ENCODE measurements at regions not wholly inside any gene's neighbourhood (a gene's known extent, or its start where the extent isn't known, plus 50 kb on each side); places are given as distances from the start of the nearest gene placed in this dataset.

DNA sequence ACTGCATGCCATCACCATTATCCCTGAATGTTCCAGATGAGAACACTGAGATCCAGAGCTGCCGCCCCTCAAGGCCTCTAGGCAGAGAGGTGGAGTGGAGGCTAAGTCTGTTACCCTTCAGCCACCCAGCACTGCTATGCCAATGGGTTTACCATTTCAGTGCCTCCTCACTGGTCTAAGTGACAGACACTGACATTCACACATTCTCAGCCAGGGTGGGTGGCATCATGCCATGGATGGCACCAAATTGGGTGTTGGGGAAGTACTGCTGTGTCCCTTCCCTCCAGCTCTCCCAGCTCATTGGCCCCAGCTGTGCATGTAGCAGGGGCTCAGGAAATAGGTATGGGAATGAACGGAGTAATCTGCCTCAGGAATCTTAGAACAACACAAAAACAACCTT is 96.8 kb upstream of the PLET1 start:
- DNase-seq, result no peak

DNA sequence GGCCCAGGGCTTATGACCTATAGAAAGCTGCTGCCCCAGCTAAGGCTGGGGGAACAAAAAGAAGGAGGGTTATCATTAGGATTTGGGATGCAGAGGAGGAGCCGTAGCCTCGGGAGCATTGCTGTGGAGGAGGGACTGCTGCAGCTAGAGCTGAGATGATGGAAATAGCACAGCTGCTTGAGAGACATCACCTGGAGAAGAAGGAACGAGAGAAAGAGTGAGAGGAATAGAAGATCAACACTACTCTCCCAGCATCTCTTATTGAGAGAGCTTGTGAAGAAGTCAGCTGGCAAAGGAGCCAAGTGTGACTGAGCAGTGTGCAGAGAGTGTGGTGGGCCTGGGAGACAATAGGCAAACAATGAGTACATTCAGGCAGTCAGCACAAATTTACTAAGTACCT is 100.7 kb upstream of the PLET1 start:
- no peak for DNase-seq

DNA sequence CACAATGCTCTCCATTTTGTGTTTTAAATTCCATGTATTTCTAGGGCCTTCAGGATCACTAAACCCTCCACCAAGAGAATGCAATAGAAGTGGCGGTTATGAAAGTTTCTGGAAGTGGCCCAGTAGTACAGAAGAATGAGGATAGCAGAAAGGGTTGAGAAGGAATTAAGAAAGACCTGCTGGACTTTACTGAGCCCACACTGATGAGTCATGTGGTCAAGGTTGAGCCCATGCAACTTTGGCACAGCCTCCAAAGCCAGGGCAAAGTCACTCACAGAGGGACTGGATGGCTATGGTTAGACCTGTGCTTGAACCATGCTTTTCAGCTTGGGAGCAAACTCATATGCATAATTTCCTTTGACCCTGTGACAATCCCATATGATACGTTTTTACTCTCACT is 102.9 kb upstream of the PLET1 start:
- DNase-seq, result no peak

DNA sequence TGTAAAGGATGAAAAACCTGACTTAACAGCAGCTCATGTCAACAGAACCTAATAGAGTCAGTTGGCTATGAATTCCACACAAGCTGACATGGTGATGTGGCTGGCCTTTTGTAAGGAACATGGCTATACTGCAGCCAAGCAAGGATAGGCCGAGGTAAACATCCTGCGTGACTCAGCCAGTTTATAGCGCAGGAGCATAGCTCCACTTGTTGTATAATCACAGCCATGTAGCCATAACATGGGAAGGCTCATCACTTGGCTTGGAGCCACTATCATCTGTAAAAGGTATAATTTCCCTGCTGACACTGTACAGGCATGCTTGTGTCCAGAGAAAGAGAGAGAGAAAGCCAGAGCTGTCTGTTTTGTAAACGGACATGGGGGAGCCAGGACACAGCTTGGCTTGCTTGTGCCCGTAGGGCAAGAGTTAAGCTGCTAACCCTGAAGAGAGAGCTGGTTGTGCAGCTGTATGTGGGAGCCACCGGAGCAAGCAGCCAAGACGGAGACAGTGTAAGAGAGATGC is 104.4 kb upstream of the PLET1 start:
- no peak for DNase-seq

DNA sequence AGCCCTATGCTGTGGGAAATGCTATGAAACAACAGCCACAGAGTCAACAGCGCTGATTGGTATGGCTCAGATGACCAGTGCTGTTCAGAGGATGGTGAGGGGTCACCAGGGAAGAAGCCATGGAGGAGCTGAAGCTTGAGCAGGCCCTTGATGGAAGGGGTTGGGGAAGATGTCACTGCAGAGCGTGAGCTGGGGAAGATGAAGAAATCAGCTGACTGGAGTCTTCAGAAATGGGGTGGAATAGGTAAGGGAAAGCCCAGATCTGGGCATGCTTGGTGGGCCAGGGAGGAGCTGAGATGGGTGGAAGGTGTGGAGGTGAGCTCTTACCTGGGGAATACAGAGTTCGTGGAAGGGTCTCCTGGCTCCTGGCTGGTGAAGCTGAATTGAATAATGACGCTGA is 105.4 kb upstream of the PLET1 start:
- no peak for DNase-seq

DNA sequence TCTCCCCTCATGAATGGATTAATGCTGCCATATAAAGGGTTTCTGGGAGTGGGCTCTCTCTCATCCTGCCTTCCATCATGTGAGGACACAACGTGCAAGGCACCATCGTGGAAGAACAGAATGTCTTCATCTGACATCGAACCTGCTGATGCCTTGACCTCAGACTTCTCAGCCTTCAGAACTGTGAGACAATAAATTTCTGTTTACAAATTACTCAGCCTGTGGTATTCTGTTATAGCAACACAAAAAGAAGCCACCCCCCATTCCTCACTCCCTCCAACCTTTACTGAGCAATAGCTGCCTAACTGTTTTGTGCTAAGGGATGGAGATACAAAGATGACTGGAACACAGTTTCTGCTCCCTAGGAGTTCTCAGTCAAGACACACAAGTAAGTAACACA is 106.1 kb upstream of the PLET1 start:
- DNase-seq, result no peak

DNA sequence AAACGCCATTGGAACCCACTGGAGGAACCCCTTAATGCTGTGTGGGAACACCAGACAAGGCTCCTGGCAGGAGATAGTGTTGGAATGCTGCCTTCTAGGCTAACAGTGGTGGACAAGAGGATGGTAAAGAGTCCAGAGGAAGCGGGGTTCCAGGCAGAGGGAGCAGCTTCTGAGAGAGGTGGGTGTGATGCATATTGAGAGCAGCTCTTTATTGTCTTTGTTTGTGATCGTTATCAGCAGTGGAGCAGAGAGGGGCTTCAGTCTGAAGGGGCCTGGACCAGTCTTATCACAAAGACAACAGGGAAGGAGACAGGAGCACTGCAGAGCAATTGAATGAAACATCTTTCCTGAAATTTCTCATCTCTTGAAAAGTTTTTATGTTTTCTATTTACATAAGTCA is 106.8 kb upstream of the PLET1 start:
- no peak for DNase-seq

DNA sequence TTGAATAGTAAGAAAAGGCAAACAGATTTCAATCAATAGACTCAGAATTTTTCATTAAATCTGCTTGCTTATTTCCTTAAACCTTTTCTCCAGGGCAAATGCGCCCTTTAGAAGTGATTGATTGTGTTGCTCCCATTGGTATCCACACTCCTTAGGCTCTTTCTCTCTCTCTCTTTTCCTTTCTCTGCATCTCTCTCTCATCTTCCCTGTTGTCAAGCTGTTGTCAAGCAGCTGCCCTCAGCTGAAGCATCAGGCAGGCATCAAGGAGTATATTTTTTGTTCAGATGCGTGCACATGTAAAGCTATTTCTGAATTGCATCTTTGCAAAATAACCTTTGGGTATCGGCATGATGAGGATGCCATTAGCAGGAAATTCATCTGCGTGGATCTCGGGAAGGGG is 107.2 kb upstream of the PLET1 start:
- no peak for DNase-seq

DNA sequence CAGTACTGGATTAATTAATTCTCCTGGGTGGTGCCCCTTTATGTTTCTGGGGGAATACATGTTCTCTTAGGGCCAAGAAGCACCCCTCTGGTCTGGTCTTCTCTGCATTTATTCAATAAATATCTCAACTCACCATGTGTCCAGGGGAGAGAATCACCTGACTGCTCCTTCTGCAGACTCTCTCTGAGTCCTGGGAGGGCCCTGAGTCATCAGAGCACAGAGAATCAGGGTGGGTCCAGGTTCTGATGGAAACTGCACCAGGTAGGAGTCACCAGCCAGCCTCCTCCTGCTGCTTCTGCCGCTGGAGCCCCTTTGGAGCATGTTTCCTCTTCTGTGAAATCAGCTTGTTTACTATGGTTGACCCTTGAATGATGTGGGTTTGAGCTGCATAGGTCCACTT is 107.7 kb upstream of the PLET1 start:
- DNase-seq, result no peak

DNA sequence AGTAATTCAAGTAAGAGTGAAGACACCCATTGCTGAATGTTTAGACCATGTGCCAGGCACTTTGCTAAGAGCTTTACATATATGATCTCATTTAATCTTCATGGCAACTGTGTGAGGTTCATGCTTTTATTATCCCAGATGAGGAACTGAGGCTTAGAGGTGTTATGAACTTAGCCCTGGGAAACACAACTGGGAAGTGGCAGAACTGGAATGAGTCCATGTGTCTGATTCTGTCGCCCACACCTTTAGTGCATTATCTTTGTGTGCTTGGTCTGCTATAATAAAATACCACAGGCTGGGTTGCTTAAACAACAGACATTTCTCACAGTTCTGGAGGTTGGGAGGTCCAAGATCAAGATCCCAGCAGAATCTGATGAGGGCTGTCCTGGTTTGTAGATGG is 108.7 kb upstream of the PLET1 start:
- no peak for DNase-seq

DNA sequence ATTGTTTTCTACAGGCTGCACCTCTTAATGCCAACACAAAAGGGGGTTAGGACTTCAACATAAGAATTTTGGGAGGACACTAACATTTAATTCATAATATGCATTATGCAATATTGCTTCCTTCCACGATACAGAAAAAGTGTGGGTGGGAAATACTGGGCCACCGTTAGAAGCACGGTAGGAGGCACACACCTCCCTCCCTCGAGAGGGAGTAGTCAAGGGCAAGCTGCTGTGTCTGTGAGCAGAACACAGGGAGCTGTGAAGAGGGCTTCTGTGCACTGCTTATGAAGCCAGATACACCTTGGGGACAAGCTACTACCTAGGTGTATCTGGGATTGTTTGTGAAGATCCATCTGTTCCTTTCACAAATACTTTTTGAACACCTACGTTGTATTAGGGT is 109.3 kb upstream of the PLET1 start:
- DNase-seq, result no peak

DNA sequence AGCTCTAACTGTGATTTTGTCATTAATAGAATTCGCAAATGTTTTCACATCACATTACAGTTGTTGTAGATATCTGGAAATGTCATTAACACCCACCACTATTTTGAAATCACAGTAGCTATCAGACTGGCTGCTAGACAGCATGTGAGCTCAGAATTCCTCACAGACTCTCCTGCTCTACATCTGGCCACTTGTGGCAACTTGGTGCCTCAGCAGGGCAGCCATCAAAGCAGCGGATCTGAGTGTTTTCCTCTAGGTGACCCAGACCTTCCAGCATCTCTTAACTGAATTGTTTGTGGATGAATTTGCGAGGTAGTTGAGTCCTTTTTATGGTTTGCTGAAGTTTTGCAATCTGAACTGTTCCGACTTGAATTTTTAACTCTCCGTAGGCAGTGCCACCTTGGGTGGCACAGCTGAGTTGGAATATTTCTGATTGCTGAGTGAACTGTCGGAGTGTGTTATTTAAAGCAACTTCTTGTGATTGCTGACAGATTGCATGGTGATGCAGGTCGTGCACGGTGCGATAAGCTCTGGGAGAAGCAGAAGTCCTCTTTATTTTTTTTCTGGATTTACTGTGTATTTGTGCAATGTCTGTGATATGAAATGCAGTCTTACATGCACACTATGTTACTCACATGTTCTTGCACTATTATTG is 114.0 kb upstream of the PLET1 start:
- no peak for DNase-seq

DNA sequence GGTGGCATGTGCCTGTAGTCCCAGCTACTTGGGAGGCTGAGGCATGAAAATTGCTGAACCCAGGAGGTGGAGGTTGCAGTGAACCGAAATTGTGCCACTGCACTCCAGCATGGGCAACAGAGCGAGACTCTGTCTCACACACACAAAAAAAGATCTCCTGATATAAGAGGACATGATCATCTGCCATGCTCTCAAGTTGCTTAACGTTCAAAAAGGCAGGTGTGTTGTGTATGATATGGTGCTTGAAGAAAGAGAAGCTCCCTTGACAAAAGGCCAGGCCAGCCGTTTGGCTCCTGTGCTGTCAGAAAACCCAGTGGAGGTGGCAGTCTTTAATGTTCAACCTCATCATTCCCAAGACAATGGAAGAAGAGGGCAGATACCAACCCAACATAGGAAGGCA is 117.3 kb upstream of the PLET1 start:
- no peak for DNase-seq

DNA sequence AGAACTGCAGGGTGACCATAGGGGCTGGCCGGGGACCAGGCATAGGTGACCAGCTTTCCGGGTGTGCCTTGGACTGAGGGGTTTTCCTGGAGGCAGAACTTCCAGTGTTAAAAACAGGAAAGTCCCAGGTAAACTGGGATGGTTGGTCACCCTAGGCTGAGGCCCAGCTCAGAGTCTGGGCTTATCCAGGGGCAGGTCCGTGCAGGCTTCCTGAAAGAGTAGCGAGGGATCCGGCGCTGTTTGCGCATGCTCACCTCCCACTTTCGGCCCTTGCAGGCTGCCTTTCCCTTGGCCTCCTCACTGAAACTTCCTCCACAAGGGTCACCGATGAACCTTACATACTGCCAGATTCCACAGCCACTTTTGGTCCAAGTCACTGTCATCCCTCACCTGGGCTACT is 119.8 kb upstream of the PLET1 start:
- DNase-seq, result no peak

DNA sequence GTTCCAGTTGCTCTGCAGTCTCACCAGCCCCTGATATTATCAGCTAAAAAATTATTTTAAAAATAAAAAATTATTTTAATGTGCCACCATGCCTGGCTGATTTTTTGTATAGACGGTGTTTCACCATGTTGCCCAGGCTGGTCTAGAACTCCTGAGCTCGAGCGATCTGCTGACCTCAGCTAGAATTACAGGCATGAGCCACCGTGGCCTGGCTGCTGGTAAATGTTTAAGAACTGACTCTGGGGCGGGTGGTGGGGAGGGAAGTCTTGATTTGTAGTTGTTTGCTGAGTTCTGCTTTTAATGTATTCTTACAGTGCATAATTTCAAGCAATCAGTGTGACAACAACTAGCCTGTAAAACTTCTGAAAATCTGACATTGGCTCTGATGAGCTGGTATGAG is 120.9 kb upstream of the PLET1 start:
- DNase-seq, result no peak

DNA sequence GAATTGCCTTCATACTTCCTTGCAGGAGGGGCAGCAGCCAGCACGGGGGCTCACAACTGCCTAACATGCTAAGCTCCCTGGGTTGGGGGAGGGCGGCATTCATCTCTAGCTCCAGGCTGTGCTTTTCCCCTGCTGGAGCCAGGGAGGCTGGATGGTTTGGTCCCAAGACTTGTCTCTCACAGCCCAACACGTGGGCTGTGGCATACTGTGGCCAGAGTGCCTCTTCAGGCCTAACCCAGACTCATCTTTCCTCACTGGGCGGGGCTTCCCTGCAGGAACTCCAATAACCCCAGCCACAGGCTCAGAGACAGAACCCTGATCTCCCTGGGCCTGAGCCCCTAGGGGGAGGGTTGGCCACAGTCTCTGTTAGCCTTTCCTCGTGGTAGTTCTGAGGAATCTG is 121.9 kb upstream of the PLET1 start:
- no peak for DNase-seq

DNA sequence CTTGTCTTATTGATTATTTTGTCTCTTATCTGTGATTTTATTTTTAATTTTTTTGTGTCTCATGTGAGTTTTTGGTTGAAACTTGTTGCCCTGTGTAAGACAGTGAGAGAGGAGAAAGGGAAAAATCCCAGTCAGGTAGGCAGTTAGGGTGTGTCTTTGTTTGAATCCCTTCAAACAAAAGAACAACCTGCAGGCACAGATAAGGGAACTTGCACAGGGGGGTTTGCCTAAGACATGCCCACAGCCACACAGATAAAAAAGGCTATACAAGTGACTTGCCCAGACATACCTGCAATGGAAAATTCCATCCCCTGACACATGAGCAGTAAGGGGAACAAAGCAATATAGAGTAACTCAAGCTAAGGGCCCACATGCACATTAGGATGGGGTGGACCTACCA is 127.8 kb upstream of the PLET1 start:
- peak; percentile 46 for DNase-seq

DNA sequence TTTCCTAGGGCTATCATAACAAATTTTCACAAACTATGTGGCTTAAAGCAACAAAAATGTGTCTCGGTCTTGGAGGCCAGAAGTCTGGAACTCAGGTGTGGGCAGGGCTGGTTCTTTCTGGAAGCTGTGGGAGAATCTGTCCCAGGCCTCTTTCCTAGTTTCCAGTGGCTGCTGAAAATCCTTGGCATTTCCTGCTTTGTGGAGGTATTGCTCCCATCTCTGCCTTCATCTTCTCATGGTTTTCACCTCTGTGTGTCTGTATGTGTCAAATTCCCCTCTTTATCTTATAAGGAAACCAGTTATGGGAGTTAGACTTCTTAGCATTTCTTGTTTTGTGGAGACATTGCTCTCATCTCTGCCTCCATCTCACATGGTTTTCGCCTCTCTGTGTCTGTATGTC is 130.4 kb upstream of the PLET1 start:
- no peak for DNase-seq

DNA sequence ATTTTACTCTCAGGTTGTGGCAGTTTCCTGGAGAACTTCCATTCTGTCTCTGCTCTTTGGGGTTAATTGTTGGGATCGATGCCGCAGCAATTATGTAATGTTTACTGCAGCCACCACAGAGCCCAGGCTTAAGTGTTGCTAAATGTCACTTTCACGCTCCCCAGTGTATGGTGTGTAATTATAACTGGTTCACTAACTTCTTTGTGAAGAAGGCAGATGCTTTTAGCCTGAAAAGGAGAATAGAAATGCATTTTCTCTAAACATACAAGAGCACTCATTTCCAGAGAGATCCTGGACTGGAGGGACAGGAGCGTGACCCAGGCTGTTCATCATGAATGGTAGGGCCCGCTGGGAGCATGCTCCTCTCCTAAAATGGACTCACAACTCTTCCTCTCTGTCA is 132.2 kb upstream of the PLET1 start:
- DNase-seq, result no peak

DNA sequence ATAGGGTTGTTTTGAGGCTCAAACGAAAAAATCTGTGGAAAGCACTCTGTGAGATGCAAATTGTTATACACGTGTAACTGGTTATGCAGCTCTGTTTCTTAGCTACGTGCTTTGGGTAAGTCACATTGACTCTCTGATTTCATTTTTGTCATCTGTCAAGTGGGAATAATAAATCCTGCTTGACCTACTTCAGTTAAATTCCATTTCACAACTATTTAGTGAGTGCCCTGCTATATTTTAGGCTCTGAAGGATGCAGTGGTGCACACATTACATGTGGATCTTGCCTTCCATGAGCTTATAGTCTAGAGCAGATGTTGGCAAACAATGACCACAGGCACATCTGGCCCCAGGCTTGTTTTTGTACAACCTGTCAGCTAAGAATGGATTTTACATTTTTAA is 133.6 kb upstream of the PLET1 start:
- no peak for DNase-seq

DNA sequence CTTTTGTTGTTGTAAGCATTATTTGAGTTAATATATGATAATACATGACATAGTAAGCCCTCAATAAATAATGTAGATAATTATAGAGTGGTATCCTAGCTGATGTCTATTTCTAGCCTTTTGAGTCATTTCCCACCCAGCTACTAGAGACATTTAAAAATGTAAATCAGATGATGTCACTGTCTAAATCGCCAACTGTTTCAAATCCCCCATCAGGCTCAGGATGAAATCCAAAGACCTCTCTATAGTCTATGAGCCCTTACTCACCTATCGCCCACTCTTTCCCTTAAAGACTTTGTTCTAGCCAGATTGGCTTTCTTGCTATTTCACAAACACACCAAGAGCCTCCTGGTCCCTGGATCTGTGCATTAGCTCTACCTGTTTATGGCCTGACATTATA is 135.4 kb upstream of the PLET1 start:
- DNase-seq, result no peak

DNA sequence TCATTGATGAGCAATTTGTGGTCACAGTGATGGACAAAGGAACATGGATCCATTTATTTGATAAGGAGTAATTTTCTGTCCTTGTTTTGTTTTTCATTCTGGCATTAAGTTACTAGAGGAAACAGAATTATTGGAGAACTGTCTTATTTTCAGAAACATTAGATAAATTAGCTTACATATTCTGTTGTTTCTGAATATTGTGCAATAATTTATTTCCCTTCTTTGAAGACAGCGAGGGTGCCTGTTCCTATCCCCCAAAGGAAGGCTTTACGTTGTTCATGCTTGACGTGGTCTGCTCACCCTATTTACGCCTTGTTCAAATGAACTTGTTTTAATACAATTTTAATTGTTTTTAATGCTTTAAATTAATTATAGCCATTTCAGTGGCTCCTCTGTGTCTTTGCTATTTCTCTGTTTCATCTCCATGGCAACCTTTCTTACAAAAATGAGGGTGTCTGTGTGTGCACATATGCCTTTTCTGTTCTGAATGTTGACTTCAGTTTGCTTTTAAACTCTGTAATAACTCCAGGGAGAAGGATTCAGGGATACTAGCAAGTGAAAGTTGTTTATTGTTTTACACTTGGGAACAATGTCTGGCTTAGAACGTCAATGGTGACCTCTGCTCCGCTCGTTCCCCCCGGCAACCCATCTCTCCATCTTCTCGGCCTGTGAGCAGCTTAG is 138.3 kb upstream of the PLET1 start:
- DNase-seq, result no peak

DNA sequence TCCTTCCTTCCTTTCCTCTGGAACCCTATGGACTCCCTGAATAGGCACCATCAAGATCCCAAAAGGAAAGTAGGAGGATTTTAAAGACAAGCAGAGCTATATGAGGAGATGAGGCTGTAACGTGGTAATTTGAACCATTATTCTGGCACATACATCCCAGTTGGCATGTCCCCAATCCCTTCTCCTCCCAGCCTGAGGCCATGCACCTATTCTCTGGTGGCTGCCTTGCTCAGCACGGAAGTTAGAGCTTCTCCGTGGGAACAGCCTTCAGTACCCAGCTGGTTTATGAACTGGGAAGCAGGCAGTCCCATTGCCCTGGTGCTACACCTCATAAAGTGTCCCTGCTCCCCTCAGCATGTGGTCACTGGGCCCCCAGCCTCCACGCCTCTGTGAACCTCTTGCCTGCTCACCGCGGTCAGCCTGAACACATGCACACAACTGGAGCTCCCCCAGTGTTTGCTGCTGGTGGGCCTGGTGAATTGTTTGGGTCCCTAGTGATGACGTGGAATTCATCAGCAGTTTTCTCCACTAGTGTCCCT is 139.9 kb upstream of the PLET1 start:
- DNase-seq, result no peak

DNA sequence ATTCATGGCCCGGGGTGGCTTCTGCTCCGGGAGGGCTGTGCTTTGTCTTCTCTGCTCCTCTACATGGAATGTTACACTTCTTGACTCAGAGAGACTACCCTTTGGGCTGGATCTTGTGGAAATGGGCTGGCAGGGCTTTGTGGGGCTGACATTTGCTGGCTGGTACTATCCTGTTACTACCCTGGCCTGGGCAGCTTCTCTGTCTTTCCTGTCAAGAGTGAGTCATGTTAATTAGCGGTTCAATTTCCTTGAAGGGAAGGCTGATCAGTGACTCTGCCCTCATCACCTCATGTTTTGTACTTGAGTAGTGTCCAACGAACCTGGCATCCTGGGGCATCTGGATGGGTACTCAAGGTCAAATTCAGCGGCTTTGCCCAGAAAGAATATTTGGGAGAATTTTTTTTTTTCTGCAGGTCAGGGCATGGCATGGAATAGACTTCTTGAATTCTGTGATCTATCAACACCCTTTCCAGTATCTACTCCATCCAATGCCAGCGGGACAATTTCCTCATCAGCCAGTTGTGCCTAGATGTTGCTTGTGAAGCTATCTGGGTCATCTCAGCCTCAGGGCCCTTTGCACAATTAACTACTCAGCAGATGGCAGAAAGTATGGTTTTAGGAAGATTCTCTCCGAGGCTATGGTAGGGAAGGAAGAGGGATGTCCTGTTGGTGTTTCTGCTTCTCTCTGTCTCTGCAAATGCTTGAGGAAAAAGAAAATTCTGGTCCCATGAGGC is 140.5 kb upstream of the PLET1 start:
- no peak for DNase-seq
